Activated CD4-positive, alpha-beta T cell treated with anti-CD3 and anti-CD28 coated beads, Interleukin-2, amount 50 U/mL, for 1 hour (primary cell): ENCODE measurements at regions not wholly inside any gene's neighbourhood (a gene's known extent, or its start where the extent isn't known, plus 50 kb on each side); places are given as distances from the start of the nearest gene placed in this dataset.

Experiments
- DNase-seq: peaks from one replicate; pipeline ENCODE4 v3.0.0-alpha.2; 2020

DNA sequence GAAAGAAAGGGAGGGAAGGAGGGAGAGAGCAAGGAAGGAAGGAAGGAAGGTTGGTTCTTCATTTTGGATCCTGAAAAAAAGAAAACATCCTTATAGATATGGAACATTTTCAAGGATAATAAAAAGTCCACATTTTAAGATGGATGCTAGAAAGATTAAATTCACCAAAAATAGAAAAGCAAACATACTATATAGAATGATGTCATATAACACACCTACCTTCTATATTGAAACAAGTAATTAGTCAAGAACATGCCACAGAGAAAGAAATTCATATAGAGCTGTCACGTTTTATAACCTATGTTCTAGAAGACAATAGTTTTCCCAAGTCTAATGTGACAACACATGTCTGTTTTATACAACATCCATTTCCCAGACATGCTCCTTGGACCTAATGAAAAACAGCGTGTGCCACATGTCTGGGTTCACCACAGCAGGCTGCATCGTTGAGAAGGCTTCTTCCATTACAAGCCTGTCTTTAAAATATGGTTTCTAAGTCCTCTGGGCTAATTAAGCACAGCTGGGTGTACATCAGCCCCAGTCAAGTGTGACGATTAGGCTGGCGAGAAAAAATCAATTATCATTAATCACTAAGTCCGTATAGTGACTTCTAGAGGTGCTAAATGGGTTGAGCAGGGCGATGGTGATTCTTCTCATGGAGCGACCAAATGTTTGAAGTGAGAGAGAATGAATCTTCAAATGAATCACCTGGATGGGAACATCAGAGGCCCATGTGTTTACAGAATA lies 301.8 kb downstream of the TLE1 start:
- no peak for DNase-seq

DNA sequence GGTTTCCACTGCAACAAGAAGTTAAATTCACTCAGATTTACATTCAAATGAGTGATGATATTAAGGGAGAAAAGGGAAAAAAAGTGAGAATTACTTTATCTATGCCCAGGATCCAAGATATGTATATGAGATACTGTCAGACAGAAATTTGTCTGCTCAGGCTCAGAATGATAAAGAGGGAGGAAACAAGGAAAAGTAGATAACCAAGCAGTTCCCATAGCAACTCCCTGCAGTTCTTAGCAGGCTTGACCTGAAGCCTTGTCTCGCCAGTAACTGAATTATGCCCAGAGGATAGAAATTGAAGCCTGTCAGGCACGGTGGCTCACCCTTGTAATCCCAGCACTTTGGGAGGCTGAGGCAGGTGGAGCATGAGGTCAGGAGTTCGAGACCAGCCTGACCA lies 304.4 kb downstream of the TLE1 start:
- no peak for DNase-seq

- no peak for DNase-seq
These were observed 307.1 kb downstream of the TLE1 start for GRCh38 chr9:81382281-81382680.

GRCh38 chr9:81381694-81382093 lies 307.7 kb downstream of the TLE1 start:
- no peak for DNase-seq

GRCh38 chr9:81380504-81381359 lies 308.6 kb downstream of the TLE1 start:
- DNase-seq, result no peak

DNA sequence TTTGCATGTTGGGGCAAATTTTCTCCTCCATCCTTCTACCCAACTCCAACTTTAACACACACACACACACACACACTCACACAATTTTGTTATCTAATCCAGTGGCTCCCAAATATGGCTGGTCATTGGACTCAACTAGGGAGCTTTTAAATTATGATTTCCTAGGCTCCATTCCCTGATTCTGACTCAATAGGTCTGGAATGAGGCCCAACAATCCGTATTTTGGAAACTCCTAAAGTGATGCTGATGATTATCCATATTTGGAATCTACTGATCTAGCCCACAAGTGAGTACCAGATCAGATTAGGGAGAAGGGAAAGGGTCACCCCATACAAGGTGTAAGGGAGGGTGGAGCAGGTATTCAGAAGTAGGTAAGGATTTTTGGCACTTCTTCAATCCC lies 309.7 kb downstream of the TLE1 start:
- DNase-seq, result no peak

DNA sequence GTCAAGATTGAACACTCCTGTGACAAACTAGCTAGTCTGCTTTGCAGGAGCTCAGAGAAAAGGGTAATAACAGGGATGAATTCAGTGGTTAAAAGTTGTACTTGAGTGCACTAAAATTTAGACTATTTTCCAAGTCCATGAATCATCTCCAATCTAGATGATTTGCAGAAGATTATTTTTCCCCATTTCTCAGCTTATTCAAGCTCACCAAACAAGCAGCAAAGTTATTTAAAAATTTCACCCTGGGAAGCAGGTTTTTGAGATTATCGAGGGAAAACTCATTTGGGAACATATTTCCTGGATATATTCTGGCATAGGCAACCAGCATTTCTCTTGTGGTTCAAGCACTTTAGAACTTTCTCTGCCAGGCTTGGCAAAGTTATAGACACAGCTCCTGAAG lies 311.4 kb downstream of the TLE1 start:
- DNase-seq, result no peak

DNA sequence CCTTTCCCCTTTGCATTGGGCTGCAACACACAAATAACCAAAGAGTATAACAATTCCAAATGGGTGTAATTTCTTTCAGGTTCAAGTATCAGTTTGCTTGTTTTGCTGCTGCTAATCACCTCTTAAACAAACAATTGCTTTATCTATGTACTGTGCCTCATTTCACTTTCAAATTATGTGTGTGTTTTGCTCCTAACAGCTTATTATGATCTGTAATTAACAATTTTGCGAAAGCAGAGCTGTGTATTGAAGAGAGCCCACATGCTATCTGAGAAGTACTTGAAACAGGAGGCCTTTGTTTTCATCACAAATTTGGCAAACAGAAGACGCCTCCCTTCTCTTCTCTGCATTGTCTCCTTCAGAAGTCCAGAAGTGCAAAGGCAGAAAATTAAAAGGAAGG lies 312.0 kb downstream of the TLE1 start:
- no peak for DNase-seq

- DNase-seq, result no peak
These were observed 313.9 kb downstream of the TLE1 start for GRCh38 chr9:81375187-81376100.

DNA sequence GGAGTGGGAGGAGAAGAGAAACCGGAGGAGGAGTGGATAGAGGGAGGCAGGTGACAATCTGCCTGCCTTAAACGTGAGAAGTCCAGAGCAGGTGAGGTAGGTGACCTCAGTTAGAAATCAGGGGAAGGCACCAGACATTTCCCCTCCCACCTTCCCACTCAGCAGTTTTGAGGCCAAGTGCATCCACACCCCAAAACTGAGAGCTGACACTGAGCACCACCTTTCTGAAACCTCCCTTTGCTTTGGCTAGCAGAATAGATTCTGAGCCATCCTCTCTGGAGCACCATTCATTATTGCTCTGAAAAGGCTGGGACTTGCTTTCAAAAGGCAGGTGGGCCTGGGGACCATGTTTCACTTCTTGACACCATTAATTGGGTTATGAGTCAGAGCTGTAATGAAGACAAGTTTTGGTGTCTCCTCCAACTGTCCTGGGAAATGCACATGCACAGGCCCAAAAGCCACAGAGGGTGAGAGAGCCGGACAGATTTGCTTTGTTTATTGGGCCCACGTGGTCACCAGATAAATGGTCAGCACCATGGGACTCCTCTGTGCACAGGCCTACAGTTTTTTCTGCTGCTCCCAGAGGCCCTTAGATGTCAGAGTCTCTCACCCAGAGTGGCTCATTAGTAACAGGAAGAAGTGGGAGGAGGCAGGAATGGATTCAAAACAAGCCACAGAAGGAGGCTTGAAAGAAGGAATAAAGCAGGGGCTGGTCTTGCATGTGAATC lies 314.7 kb downstream of the TLE1 start:
- DNase-seq, result no peak

DNA sequence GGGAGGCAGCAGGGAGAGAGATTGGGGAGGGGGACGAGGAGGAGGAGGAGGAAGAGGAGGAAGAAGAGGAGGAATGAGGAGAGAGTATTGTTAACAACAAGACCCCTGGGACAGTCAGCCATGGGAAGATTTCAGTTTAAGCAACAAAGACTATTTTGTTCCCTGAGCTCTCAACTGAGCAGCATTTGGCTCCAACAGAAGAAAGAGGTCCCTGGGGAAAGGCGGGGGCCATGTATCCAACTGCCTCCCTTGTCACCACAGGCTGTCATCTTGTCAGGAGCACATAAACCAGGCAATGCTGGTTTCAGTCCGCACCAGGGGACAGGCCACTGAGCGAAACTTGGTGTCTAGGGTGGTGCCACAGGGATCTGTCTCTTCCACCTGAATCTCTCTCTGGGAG lies 316.1 kb downstream of the TLE1 start:
- DNase-seq, result no peak

GRCh38 chr9:81372628-81373191 lies 316.6 kb downstream of the TLE1 start:
- DNase-seq, result no peak

GRCh38 chr9:81371824-81372223 lies 317.5 kb downstream of the TLE1 start:
- DNase-seq, result no peak

GRCh38 chr9:81370650-81371049 lies 318.7 kb downstream of the TLE1 start:
- DNase-seq, result no peak

GRCh38 chr9:81370096-81370495 lies 319.3 kb downstream of the TLE1 start:
- DNase-seq, result no peak

DNA sequence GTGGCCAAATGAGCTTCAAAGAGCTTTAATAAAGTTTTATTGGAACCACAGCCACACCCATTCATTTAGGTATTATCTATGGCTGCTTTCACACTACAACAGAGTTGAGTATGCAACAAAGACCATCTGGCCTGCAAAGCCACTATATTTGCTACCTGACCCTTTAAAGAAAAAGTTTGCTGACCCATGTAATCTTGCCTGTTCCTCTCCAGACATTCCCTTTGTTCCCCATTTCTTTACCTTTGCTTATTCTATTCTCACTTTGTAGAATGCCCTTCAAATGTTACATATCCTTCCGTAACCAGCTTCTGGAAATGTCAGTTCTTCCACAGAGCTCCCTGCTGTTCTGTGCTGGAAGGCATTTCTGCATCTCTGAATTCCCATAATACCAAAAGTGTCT lies 320.2 kb downstream of the TLE1 start:
- no peak for DNase-seq

DNA sequence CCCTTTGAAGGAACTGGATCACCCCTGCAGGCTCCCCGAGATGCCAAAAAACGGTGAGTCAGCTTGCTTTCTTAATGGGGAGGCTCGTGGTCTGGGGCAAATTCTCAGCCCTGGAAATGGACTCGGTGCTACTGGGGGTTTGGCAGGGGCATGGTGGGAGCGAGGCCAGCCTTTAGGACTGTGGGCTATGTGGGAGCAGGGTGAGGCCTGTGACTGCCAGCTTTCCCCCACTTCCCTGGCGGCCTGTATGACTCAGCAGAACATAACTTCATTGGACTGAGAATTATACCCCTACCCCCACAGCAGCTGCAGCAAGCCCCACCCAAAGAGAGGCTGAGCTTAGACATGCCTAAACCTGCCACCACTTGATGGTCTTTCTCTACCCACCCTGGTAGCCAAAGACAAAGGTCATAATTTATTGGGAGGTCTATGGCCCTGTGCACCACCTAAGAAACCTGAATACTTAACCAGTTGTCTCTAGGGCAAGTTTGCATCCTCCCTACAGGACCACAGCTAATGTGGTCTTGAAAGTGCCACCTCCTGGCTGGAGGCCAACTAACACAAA lies 325.3 kb downstream of the TLE1 start:
- no peak for DNase-seq

- DNase-seq, result no peak
These were observed 328.1 kb downstream of the TLE1 start for GRCh38 chr9:81361296-81361695.

DNA sequence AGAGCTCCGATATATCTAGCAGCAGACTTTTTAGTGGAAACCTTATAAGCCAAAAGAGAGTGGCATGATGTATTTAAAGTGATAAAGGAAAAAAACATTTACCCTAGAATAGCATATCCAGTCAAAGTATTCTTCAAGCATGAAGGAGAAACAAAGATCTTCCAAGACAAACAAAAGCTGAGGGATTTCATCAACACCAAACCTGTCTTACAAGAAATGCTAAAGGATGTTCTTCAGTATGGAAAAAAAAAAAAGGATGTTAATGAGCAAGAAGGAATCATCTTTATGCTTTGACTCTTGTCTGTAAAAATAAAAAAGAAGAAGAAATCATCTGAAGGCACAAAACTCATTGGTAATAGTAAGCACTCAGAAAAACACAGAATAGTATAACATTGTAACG lies 338.2 kb downstream of the TLE1 start:
- no peak for DNase-seq

GRCh38 chr9:81344366-81344765 lies 345.0 kb downstream of the TLE1 start:
- no peak for DNase-seq

GRCh38 chr9:81335879-81336421 lies 353.4 kb downstream of the TLE1 start:
- DNase-seq, result no peak

GRCh38 chr9:81321551-81321950 lies 367.8 kb downstream of the TLE1 start:
- DNase-seq, result no peak
